Adipocyte (in vitro differentiated cells): ENCODE measurements at regions not wholly inside any gene's neighbourhood (a gene's known extent, or its start where the extent isn't known, plus 50 kb on each side); places are given as distances from the start of the nearest gene placed in this dataset.

ENCODE experiments used
- DNase-seq: peaks from one replicate; pipeline ENCODE4 v3.0.0-alpha.2; 2015; ENCODE audit warnings: low read depth
- H3K27me3 ChIP-seq: replicated peaks from 2 replicates; pipeline ENCODE4 v1.7.0; 2013; ENCODE audit warnings: mild to moderate bottlenecking, low read length, moderate library complexity; ENCODE audit not compliant: control insufficient read depth, insufficient read depth
- H3K36me3 ChIP-seq: 2 replicates; pipeline ENCODE4 v1.7.0; 2013; ENCODE audit warnings: low read length, mild to moderate bottlenecking, moderate library complexity; ENCODE audit not compliant: control insufficient read depth, insufficient read depth, severe bottlenecking
- H3K4me1 ChIP-seq: 2 replicates; pipeline ENCODE4 v1.7.0; 2013; ENCODE audit warnings: mild to moderate bottlenecking, low read length, moderate library complexity; ENCODE audit not compliant: control insufficient read depth, insufficient read depth
- H3K4me3 ChIP-seq: 2 replicates; pipeline ENCODE4 v1.7.0; 2013; ENCODE audit warnings: mild to moderate bottlenecking, low read length, moderate library complexity
- H3K9ac ChIP-seq: 2 replicates; pipeline ENCODE4 v1.7.0; 2013; ENCODE audit warnings: mild to moderate bottlenecking, low read length, moderate library complexity
- H3K9me3 ChIP-seq: 2 replicates; pipeline ENCODE4 v1.7.0; 2013; ENCODE audit warnings: mild to moderate bottlenecking, low read length, moderate library complexity; ENCODE audit not compliant: control insufficient read depth

GRCh38 chr5:68433923-68434879, 218.6 kb downstream of the PIK3R1 start:
- Histone ChIP-seq H3K9ac (peak overlapping the region; percentile 17), H3K36me3 (no peaks in the 10 kb centered on the region), H3K4me3 (no peak overlapping the region), H3K4me1 (peaks cover 12% of the 10 kb centered on the region), H3K27me3 (no peaks in the 10 kb centered on the region), H3K9me3 (no peaks in the 10 kb centered on the region)
- DNase-seq, result peak; percentile 96

DNA sequence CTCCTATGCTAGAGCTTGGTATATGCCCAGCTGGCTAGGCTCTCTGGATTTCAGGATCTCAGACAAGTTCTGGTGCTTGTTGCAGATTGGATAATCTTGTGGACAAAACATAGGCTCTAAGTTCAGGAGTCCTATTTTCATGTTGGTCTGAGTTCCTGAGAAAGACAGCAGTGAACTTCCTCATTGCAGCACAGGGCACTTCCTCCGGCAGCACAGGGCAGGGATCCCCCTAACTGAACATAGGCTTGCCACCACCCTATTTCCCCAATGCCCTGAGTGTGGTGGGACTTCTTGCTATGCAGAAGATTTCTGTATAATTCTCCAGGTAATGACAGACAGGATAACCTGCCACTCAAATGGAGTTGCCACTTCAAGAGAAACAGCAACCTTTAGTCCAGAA, 220.1 kb downstream of the PIK3R1 start:
- no peak for DNase-seq
- Histone ChIP-seq H3K36me3 (no peaks in the 10 kb centered on the region), H3K4me3 (no peak overlapping the region), H3K9ac (no peak overlapping the region), H3K27me3 (no peaks in the 10 kb centered on the region), H3K9me3 (no peaks in the 10 kb centered on the region), H3K4me1 (peaks cover 15% of the 10 kb centered on the region)

- Histone ChIP-seq H3K9ac (no peak overlapping the region), H3K4me1 (peaks cover 24% of the 10 kb centered on the region), H3K4me3 (no peak overlapping the region), H3K36me3 (no peaks in the 10 kb centered on the region), H3K27me3 (no peaks in the 10 kb centered on the region), H3K9me3 (no peaks in the 10 kb centered on the region)
- no peak for DNase-seq
Measured at GRCh38 chr5:68436686-68437520, 221.3 kb downstream of the PIK3R1 start.

GRCh38 chr5:68438876-68439275, 223.3 kb downstream of the PIK3R1 start:
- DNase-seq, result no peak
- Histone ChIP-seq H3K4me1 (peaks cover 29% of the 10 kb centered on the region), H3K9me3 (no peaks in the 10 kb centered on the region), H3K27me3 (no peaks in the 10 kb centered on the region), H3K4me3 (no peak overlapping the region), H3K9ac (no peak overlapping the region), H3K36me3 (no peaks in the 10 kb centered on the region)

GRCh38 chr5:68440245-68440644, 224.7 kb downstream of the PIK3R1 start:
- peaks cover 36% of the 10 kb centered on the region for H3K4me1 ChIP-seq
- DNase-seq, result no peak
- H3K36me3 ChIP-seq, result no peaks in the 10 kb centered on the region
- no peak overlapping the region for H3K4me3 ChIP-seq
- no peaks in the 10 kb centered on the region for H3K9me3 ChIP-seq
- no peak overlapping the region for H3K9ac ChIP-seq
- no peaks in the 10 kb centered on the region for H3K27me3 ChIP-seq

DNA sequence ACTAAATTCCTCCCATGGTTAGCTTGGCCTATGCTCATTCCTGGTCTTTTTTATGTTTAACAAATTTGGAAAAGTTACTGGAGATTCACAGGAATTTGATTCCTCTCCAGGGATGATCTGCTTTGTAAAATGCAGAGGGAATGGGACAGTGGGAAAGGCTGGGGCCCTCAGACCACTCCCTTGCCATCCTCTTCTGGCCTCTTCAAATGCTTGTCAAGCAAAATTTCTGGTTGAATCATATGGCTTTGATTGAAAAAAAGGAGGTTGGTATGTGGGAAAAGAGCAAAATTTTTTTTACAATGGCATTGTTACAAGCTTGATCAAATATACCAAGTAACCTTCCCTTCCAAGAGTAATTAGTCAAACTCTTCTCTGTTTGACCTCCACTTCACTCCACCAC, 225.1 kb downstream of the PIK3R1 start:
- Histone ChIP-seq H3K4me1 (peaks cover 40% of the 10 kb centered on the region), H3K27me3 (no peaks in the 10 kb centered on the region), H3K9me3 (no peaks in the 10 kb centered on the region), H3K36me3 (no peaks in the 10 kb centered on the region), H3K4me3 (no peak overlapping the region), H3K9ac (no peak overlapping the region)
- DNase-seq, result no peak

GRCh38 chr5:68441309-68442073, 225.9 kb downstream of the PIK3R1 start:
- no peak for DNase-seq
- no peaks in the 10 kb centered on the region for H3K36me3 ChIP-seq
- H3K27me3 ChIP-seq, result no peaks in the 10 kb centered on the region
- H3K4me3 ChIP-seq, result no peak overlapping the region
- H3K9ac ChIP-seq, result no peak overlapping the region
- H3K9me3 ChIP-seq, result no peaks in the 10 kb centered on the region
- H3K4me1 ChIP-seq, result peaks cover 43% of the 10 kb centered on the region

DNA sequence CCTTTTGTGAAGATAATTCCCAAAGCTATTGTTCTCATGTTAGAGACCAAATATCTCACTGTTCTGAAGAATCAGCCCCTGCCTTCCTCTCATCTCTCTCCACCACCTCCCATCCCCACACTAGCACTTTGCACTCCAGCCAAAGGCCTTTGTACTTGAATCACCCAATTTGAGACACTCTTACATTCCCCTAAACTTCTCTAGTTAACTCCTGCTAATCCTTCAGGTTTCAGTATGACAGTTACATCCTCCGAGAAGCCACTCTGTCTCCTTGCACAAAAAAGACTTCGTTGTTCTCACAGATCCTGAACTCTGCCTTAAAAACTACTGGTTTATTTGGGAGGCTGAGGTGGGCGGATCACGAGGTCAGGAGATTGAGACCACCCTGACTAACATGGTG, 227.5 kb downstream of the PIK3R1 start:
- no peak overlapping the region for H3K9ac ChIP-seq
- no peak overlapping the region for H3K4me3 ChIP-seq
- peaks cover 58% of the 10 kb centered on the region for H3K4me1 ChIP-seq
- no peaks in the 10 kb centered on the region for H3K36me3 ChIP-seq
- no peak for DNase-seq
- no peaks in the 10 kb centered on the region for H3K9me3 ChIP-seq
- no peaks in the 10 kb centered on the region for H3K27me3 ChIP-seq

DNA sequence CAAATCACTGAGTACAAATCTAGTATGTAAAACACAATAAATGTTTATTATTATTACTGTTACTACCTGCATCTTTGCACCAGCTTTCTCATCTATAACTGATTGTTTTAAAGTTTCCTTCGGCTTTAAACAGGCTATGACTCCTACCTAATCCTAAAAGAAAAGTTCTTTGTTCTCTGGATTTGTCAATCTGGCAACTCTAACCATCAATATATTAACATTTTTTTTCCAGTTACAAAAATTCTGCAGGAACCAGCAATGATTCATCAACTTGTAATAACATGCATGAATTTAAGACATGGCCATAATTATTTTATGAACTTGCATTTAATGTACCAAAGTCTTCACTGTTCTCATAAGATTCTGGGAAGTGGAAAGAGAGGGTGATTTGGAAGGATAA, 228.5 kb downstream of the PIK3R1 start:
- H3K4me1 ChIP-seq, result peaks cover 58% of the 10 kb centered on the region
- peak overlapping the region; percentile 66 for H3K4me3 ChIP-seq
- H3K9me3 ChIP-seq, result no peaks in the 10 kb centered on the region
- H3K36me3 ChIP-seq, result no peaks in the 10 kb centered on the region
- H3K27me3 ChIP-seq, result no peaks in the 10 kb centered on the region
- peak overlapping the region; percentile 62 for H3K9ac ChIP-seq
- no peak for DNase-seq

- Histone ChIP-seq H3K36me3 (no peaks in the 10 kb centered on the region), H3K4me3 (peak overlapping the region; percentile 66), H3K4me1 (peaks cover 66% of the 10 kb centered on the region), H3K9me3 (no peaks in the 10 kb centered on the region), H3K27me3 (no peaks in the 10 kb centered on the region), H3K9ac (peak overlapping the region; percentile 62)
- DNase-seq, result no peak
Measured at GRCh38 chr5:68444833-68445232, 229.3 kb downstream of the PIK3R1 start.
